ENCODE measurements at regions not wholly inside any gene's neighbourhood (a gene's known extent, or its start where the extent isn't known, plus 50 kb on each side); places are given as distances from the start of the nearest gene placed in this dataset.
A peak's percentile ranks its signal among the peaks of the same experiment; 100 is the strongest.

- intact Hi-C loops (cut with DNase I): no loop called here
- no peaks in the 10 kb centered on the region for H3K27me3 ChIP-seq (ENCODE audit: low read depth)
- H3K4me3 ChIP-seq: no peak overlapping the region
- H3K36me3 ChIP-seq: no peaks in the 10 kb centered on the region
- no peak overlapping the region for H3K27ac ChIP-seq
- H3K9me3 ChIP-seq: peaks cover 16% of the 10 kb centered on the region
- TF ChIP-seq CTCF (IDR thresholded peaks at IDR 0.05): no peak
- DNase-seq: no peak
- H3K4me1 ChIP-seq: peaks cover 10% of the 10 kb centered on the region
- ATAC-seq: no peak
These were observed 147.7 kb downstream of the GASK1B start for GRCh38 chr4:158025131-158025530.

GRCh38 chr4:158020734-158021346, 152.0 kb downstream of the GASK1B start:
- no peak for ATAC-seq
- no peaks in the 10 kb centered on the region for H3K9me3 ChIP-seq
- peaks cover 15% of the 10 kb centered on the region for H3K4me1 ChIP-seq
- no peaks in the 10 kb centered on the region for H3K27me3 ChIP-seq (ENCODE audit: low read depth)
- DNase-seq: no peak
- no peak for TF ChIP-seq CTCF (IDR thresholded peaks at IDR 0.05)
- no peaks in the 10 kb centered on the region for H3K36me3 ChIP-seq
- intact Hi-C loops (cut with DNase I): no loop called here
- H3K4me3 ChIP-seq: no peak overlapping the region
- H3K27ac ChIP-seq: no peak overlapping the region

DNA sequence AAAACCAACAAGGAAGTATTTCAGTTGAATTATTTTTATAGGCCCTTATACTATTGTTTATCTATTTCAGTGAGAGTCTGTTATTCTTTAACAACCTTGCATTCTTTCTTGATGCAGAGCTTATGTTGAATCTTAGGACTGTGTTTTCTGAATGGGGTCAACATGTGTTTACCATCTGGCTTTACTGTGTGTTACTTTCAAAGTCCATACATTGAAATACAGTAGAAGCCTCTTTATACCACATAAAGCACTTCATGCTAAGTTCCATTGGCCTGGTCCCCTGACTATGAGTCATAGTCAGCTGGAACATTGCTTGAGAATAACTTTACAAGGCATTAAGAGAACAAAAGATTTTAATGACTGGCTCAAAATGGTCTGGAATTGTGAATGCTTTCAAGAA, 152.6 kb downstream of the GASK1B start:
- Histone ChIP-seq H3K27me3 (ENCODE audit: low read depth) (no peaks in the 10 kb centered on the region), H3K9me3 (no peaks in the 10 kb centered on the region), H3K4me1 (peaks cover 15% of the 10 kb centered on the region), H3K4me3 (no peak overlapping the region), H3K36me3 (no peaks in the 10 kb centered on the region), H3K27ac (peak overlapping the region; percentile 24)
- intact Hi-C loops (cut with DNase I): no loop called here
- DNase-seq: no peak
- no peak for TF ChIP-seq CTCF (IDR thresholded peaks at IDR 0.05)
- peak in 1 of 2 donors; percentile 57 for ATAC-seq

DNA sequence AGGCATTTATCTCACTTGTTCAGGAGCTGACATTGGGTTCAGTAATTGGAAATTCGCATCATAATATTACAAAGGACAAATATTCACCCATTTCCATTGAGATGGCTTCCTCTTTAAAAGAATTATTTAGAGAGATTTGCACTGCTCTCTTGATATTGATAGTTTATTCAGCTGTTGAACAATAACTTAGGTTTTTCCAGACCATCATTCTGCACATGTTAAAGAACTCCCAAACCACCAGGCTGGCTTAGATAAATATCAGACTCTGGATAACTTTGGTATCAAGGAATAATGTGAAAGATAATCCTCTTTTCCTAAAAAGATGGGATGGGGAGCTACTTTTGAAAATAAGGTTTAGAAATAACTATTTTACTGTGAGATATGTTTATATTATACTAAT, 154.0 kb downstream of the GASK1B start:
- DNase-seq (no peak), ATAC-seq (no peak)
- no peak for TF ChIP-seq CTCF (IDR thresholded peaks at IDR 0.05)
- H3K4me3 ChIP-seq: no peak overlapping the region
- H3K27ac ChIP-seq: no peak overlapping the region
- H3K36me3 ChIP-seq: no peaks in the 10 kb centered on the region
- H3K27me3 ChIP-seq (ENCODE audit: low read depth): no peaks in the 10 kb centered on the region
- intact Hi-C loops (cut with DNase I): no loop called here
- H3K4me1 ChIP-seq: peaks cover 15% of the 10 kb centered on the region
- H3K9me3 ChIP-seq: no peaks in the 10 kb centered on the region

DNA sequence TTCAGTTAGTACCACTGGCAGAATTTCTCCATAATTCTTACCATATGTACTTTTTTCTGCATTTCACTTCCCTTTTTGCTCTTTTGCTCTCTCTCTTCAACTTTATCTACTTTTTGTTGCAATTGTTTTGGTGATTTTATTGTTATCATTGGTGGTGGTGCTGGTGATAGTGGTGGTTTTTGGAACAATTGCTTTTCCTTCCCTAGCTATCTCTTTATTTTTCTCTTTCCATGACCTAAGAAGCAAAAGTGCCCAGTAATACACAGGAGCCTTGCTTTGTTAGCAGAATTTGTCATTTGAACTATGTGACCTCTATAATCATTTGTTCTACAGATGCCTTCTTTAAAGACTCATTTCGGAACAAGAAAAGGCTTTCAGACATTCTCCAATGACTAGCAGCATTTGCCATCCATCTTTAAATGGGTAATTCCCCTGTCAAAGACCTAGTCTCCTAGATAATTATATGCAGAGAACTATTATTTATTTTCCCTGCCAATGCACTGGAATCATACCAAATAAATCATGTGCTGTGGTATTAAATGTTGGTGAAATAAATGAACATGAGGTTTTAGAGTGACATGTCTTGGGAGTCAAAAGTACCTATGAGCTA, 154.5 kb downstream of the GASK1B start:
- H3K27me3 ChIP-seq (ENCODE audit: low read depth): no peaks in the 10 kb centered on the region
- no peak overlapping the region for H3K4me3 ChIP-seq
- no peaks in the 10 kb centered on the region for H3K9me3 ChIP-seq
- TF ChIP-seq CTCF (IDR thresholded peaks at IDR 0.05): no peak
- DNase-seq: no peak
- no peak overlapping the region for H3K27ac ChIP-seq
- H3K36me3 ChIP-seq: no peaks in the 10 kb centered on the region
- intact Hi-C loops (cut with DNase I): no loop called here
- peaks cover 15% of the 10 kb centered on the region for H3K4me1 ChIP-seq
- no peak for ATAC-seq
